Thyroid gland (tissue), 4 donors: ENCODE measurements at regions not wholly inside any gene's neighbourhood (a gene's known extent, or its start where the extent isn't known, plus 50 kb on each side); places are given as distances from the start of the nearest gene placed in this dataset.

Experiments
- DNase-seq, 2 donors: peaks; one replicate each; pipeline ENCODE4 v3.0.0-alpha.2; 2019
- H3K27ac ChIP-seq, 3 donors: fragments of 200-600 bp; sonication (generic); 1 replicate in 2 of 3; 2 replicates in 1 of 3; pipeline ENCODE4 v1.5.1; 2016 to 2019; ENCODE audit warnings: mild to moderate bottlenecking in 1 of 3, moderate library complexity in 1 of 3
- H3K27me3 ChIP-seq: fragments of 200-600 bp; sonication (generic); one replicate; pipeline ENCODE4 v1.5.1; 2019
- H3K36me3 ChIP-seq, 2 donors: fragments of 200-600 bp; sonication (generic); one replicate each; pipeline ENCODE4 v1.5.1; 2016 to 2019
- H3K4me1 ChIP-seq, 2 donors: fragments of 200-600 bp; sonication (generic); one replicate each; pipeline ENCODE4 v1.5.1; 2017 to 2019
- H3K4me3 ChIP-seq, 3 donors: fragments of 200-600 bp; sonication (generic); replicated peaks in 1 of 3; 1 replicate in 2 of 3; 2 replicates in 1 of 3; pipeline ENCODE4 v1.5.1; 2016; ENCODE audit warnings: mild to moderate bottlenecking in 1 of 3
- H3K9me3 ChIP-seq: fragments of 200-600 bp; sonication (generic); one replicate; pipeline ENCODE4 v1.5.1; 2017
- POLR2A ChIP-seq, 2 donors: fragments of 450-650 bp; IDR thresholded peaks; one replicate each; pipeline ENCODE4 v1.6.1; 2017; ENCODE audit warnings: antibody characterized with exemption in 2 of 2, mild to moderate bottlenecking in 2 of 2, moderate library complexity in 1 of 2
- WGBS, 2 donors: methylation state at CpG; one replicate each; pipeline ENCODE4 v1.1.5; 2017; 5-methylcytosine and 5-hydroxymethylcytosine counted together
- intact Hi-C: fragments of 100-400 bp; cut with DNase I; formaldehyde crosslinking; loops from one replicate; pipeline ENCODE4 v1.15.1; 2023
- TF ChIP-seq, protein P1 (sequence below), 6 experiments: fragments of 200-600 bp in 3 of 6; fragments of 450-650 bp in 3 of 6; sonication (generic) in 3 of 6; IDR thresholded peaks; one replicate each; pipeline ENCODE4 v1.5.1; 2016 to 2019; ENCODE audit warnings: antibody characterized with exemption in 6 of 6, mild to moderate bottlenecking in 2 of 6, inconsistent platforms in 1 of 6, moderate library complexity in 1 of 6

DNA sequence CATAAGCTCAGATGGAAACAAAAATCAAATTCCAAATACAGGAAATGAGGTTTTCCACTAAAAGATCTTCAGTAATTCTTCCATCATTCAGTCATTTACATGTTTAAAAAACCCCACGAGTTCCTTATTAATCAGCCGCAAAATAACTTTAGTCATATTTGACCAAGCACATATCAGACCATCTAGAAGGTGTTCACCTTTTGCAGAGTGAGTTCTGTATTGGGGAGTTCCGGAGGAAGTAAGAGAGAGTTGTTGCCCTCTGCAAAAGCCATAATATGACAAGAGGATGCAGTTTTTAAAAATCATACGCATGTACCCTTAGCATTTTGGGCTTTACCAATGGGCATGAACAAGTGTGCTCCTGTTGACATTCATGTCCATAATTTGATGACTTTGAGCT is 61.6 kb downstream of the CCR1 start:
- WGBS, 2 donors = 83 to 92% methylated on average over 4 of the region's 4 CpGs
- DNase-seq = no peak
- H3K9me3 ChIP-seq = no peaks in the 10 kb centered on the region
- intact Hi-C loops = no loop called here
- no peaks in the 10 kb centered on the region for H3K27me3 ChIP-seq
- H3K36me3 ChIP-seq = no peaks in the 10 kb centered on the region
- H3K4me1 ChIP-seq = no peaks in the 10 kb centered on the region
- no peak overlapping the region for H3K4me3 ChIP-seq
- H3K27ac ChIP-seq = no peak overlapping the region
- TF ChIP-seq POLR2A (IDR thresholded peaks at IDR 0.05) = no peak
- TF ChIP-seq, protein P1, sequence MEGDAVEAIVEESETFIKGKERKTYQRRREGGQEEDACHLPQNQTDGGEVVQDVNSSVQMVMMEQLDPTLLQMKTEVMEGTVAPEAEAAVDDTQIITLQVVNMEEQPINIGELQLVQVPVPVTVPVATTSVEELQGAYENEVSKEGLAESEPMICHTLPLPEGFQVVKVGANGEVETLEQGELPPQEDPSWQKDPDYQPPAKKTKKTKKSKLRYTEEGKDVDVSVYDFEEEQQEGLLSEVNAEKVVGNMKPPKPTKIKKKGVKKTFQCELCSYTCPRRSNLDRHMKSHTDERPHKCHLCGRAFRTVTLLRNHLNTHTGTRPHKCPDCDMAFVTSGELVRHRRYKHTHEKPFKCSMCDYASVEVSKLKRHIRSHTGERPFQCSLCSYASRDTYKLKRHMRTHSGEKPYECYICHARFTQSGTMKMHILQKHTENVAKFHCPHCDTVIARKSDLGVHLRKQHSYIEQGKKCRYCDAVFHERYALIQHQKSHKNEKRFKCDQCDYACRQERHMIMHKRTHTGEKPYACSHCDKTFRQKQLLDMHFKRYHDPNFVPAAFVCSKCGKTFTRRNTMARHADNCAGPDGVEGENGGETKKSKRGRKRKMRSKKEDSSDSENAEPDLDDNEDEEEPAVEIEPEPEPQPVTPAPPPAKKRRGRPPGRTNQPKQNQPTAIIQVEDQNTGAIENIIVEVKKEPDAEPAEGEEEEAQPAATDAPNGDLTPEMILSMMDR (IDR thresholded peaks at IDR 0.05) = no peak

DNA sequence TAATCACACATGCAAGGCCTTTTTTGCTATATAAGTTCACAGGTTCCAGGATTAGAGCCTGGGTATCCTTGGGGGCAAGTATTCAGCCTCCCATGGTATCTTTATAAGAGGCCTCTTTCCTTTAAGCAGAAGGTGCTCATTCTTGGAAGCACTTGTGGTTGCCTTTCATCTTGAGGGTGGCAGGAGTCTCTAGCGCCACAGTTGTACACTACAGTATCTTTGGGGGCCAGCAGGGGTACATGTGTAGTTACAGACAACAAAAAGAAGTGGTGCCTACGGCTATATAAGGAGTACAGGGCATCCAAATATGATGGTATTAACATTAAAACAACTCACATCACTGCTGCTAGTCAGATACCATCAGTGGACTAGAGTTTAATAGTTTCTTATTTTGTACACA is 62.1 kb downstream of the CCR1 start:
- Histone ChIP-seq H3K27me3 (no peaks in the 10 kb centered on the region), H3K27ac (no peak overlapping the region), H3K4me3 (no peak overlapping the region), H3K4me1 (no peaks in the 10 kb centered on the region), H3K9me3 (no peaks in the 10 kb centered on the region), H3K36me3 (no peaks in the 10 kb centered on the region)
- WGBS, 2 donors = 48 to 74% methylated on average over 2 of the region's 2 CpGs
- no peak for DNase-seq
- intact Hi-C loops = no loop called here
- TF ChIP-seq POLR2A (IDR thresholded peaks at IDR 0.05) = no peak
- TF ChIP-seq, protein P1 (IDR thresholded peaks at IDR 0.05) = no peak

- Histone ChIP-seq H3K36me3 (no peaks in the 10 kb centered on the region), H3K27ac (no peak overlapping the region), H3K4me3 (no peak overlapping the region), H3K9me3 (no peaks in the 10 kb centered on the region), H3K4me1 (no peaks in the 10 kb centered on the region), H3K27me3 (no peaks in the 10 kb centered on the region)
- intact Hi-C loops = no loop called here
- no peak for DNase-seq
- 93 to 95% methylated on average over 1 of the region's 1 CpG for WGBS, 2 donors
- TF ChIP-seq, protein P1 (IDR thresholded peaks at IDR 0.05) = no peak
- no peak for TF ChIP-seq POLR2A (IDR thresholded peaks at IDR 0.05)
These were observed 63.0 kb downstream of the CCR1 start for GRCh38 chr3:46145147-46145546.

DNA sequence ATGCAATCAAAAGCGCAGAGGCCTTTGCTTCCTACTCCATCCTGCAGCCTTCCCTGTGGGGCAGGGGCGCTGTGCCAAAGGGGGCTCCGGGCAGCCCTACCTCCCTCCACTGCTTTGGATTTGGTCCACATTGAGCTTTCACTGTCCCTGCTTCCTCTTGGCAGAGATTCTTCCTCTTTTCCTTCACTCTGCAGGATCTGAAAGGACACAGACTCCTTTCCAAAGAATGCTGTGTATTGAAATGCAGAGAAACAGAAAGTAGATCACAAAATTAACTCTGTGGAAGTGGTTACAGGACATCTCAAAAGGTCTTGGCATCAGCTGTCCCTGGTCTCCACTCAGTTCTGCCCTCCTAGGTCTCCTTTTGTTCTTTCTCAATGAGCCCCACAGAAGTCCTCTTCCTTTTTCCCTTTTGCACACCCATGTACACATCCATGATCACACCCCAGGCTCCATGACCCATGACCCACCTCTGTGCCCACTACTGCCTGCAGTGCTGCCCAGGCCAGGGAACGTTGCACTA is 64.1 kb downstream of the CCR1 start:
- Histone ChIP-seq H3K4me3 (no peak overlapping the region), H3K4me1 (no peaks in the 10 kb centered on the region), H3K36me3 (no peaks in the 10 kb centered on the region), H3K9me3 (no peaks in the 10 kb centered on the region), H3K27me3 (no peaks in the 10 kb centered on the region), H3K27ac (no peak overlapping the region)
- DNase-seq = no peak
- intact Hi-C loops = no loop called here
- TF ChIP-seq POLR2A (IDR thresholded peaks at IDR 0.05) = no peak
- TF ChIP-seq, protein P1 (IDR thresholded peaks at IDR 0.05) = no peak
- WGBS, 2 donors = 58 to 70% methylated on average over 4 of the region's 4 CpGs

- Histone ChIP-seq H3K4me1 (no peaks in the 10 kb centered on the region), H3K9me3 (no peaks in the 10 kb centered on the region), H3K4me3 (no peak overlapping the region), H3K27ac (no peak overlapping the region), H3K27me3 (no peaks in the 10 kb centered on the region), H3K36me3 (no peaks in the 10 kb centered on the region)
- WGBS, 2 donors = 73 to 80% methylated on average over 9 of the region's 9 CpGs
- TF ChIP-seq, protein P1 (IDR thresholded peaks at IDR 0.05) = no peak
- no peak for TF ChIP-seq POLR2A (IDR thresholded peaks at IDR 0.05)
- no peak for DNase-seq
- intact Hi-C loops = no loop called here
These were observed 66.3 kb downstream of the CCR1 start for GRCh38 chr3:46141813-46142212.
